A549 (cell line): ENCODE measurements at regions not wholly inside any gene's neighbourhood (a gene's known extent, or its start where the extent isn't known, plus 50 kb on each side); places are given as distances from the start of the nearest gene placed in this dataset.

Source experiments
- ATAC-seq, 2 experiments: fragments of 200-7000 bp in 1 of 2; fragments of >200 bp in 1 of 2; cut with Nextera tagmentation in 1 of 2; cut with Tn5 transposase in 1 of 2; 3 replicates each; pipeline versions ENCODE4 v1.8.0 to v1.9.1; 2018 to 2020; ENCODE audit warnings: mild to moderate bottlenecking in 1 of 2, moderate library complexity in 1 of 2
- CTCF ChIA-PET: fragments of 300-600 bp; sonication (Branson Sonifier 250); formaldehyde crosslinking; extraction: SDS; loops from one replicate; lab custom pipeline; 2021; ENCODE audit warnings: antibody characterized with exemption, inconsistent platforms; lab: Yijun Ruan, JAX
- POLR2A ChIA-PET: fragments of 350-600 bp; formaldehyde crosslinking; extraction: SDS; loops from one replicate; lab custom pipeline; 2021; ENCODE audit warnings: antibody characterized with exemption, inconsistent platforms; lab: Yijun Ruan, JAX
- DNase-seq, 2 experiments: peaks; one replicate each; pipeline versions ENCODE4 v3.0.0 to v3.0.0-alpha.2; 2011 to 2016; ENCODE audit warnings: low read depth in 1 of 2, low spot score in 1 of 2
- FAIRE-seq: peaks from 2 replicates; lab custom pipeline; 2011; peaks lifted over from hg19 to GRCh38; lab: Jason Lieb, UNC
- H3K27ac ChIP-seq, 2 experiments: fragments of >200 bp; sonication (Bioruptor Twin); formaldehyde crosslinking; 3 replicates each; pipeline ENCODE4 v1.5.1; 2016 to 2017
- H3K4me1 ChIP-seq: fragments of >200 bp; sonication (Bioruptor Twin); formaldehyde crosslinking; 3 replicates; pipeline ENCODE4 v1.6.1; 2016
- H3K4me2 ChIP-seq: fragments of >200 bp; sonication (Bioruptor Twin); formaldehyde crosslinking; 3 replicates; pipeline ENCODE4 v1.6.1; 2016
- H3K4me3 ChIP-seq: fragments of >200 bp; sonication (Bioruptor Twin); formaldehyde crosslinking; 3 replicates; pipeline ENCODE4 v1.5.1; 2016
- H3K9me3 ChIP-seq: fragments of >200 bp; sonication (Bioruptor Twin); formaldehyde crosslinking; 3 replicates; pipeline ENCODE4 v1.6.1; 2016
- BHLHE40 ChIP-seq: IDR thresholded peaks from 2 replicates; pipeline ENCODE4 v1.6.1; 2012; ENCODE audit warnings: low read depth, low read length, inconsistent platforms
- CHD4 ChIP-seq: fragments of 200-600 bp; sonication (generic); IDR thresholded peaks from 2 replicates; pipeline ENCODE4 v1.6.1; 2016; ENCODE audit warnings: antibody characterized with exemption, mild to moderate bottlenecking, borderline replicate concordance
- FOSL2 ChIP-seq, 2 experiments: fragments of 450-650 bp in 1 of 2; fragments of >200 bp in 1 of 2; sonication (Bioruptor Twin) in 1 of 2; formaldehyde crosslinking; IDR thresholded peaks; 2 replicates each; pipeline versions ENCODE4 v1.5.0 to v1.6.1; 2016 to 2020; ENCODE audit warnings: mild to moderate bottlenecking in 1 of 2, moderate library complexity in 1 of 2
- FOXS1 ChIP-seq: fragments of 250-450 bp; sonication (Bioruptor Pico); IDR thresholded peaks from 2 replicates; pipeline ENCODE4 v1.5.0; 2020; ENCODE audit warnings: mild to moderate bottlenecking, moderate library complexity
- HEYL ChIP-seq: fragments of 250-450 bp; sonication (Bioruptor Pico); IDR thresholded peaks from 2 replicates; pipeline ENCODE4 v1.8.0; 2021; ENCODE audit warnings: mild to moderate bottlenecking, moderate library complexity
- JUN ChIP-seq, 2 experiments: fragments of >200 bp; sonication (Bioruptor Twin); formaldehyde crosslinking; IDR thresholded peaks; 2 replicates in 1 of 2; 3 replicates in 1 of 2; pipeline ENCODE4 v1.6.1; 2016 to 2017
- JUNB ChIP-seq: fragments of >200 bp; sonication (Bioruptor Twin); formaldehyde crosslinking; IDR thresholded peaks from 2 replicates; pipeline ENCODE4 v1.6.1; 2016
- MAFK ChIP-seq: fragments of 450-650 bp; IDR thresholded peaks from 2 replicates; pipeline ENCODE4 v1.6.1; 2014; ENCODE audit not compliant: partially characterized antibody
- MAZ ChIP-seq: fragments of 150-350 bp; IDR thresholded peaks from 2 replicates; pipeline ENCODE4 v1.6.1; 2014; ENCODE audit warnings: antibody characterized with exemption, low read depth, low read length, borderline replicate concordance
- MYC ChIP-seq: IDR thresholded peaks from 2 replicates; pipeline ENCODE4 v1.6.1; 2012; ENCODE audit warnings: mild to moderate bottlenecking, inconsistent platforms, low read length, improper control_type of control experiment, borderline replicate concordance
- POLR2AphosphoS2 ChIP-seq: conservative IDR thresholded peaks from 2 replicates; pipeline ENCODE4 v1.6.1; 2012; ENCODE audit warnings: low read length, improper control_type of control experiment, inconsistent platforms
- RAD21 ChIP-seq, 2 experiments: fragments of >200 bp in 1 of 2; sonication (Bioruptor Twin) in 1 of 2; formaldehyde crosslinking in 1 of 2; IDR thresholded peaks in 1 of 2; conservative IDR thresholded peaks in 1 of 2; 2 replicates in 1 of 2; 3 replicates in 1 of 2; pipeline ENCODE4 v1.6.1; 2012 to 2018; ENCODE audit warnings: inconsistent platforms in 1 of 2
- RARB ChIP-seq: fragments of 250-450 bp; sonication (Bioruptor Pico); IDR thresholded peaks from 2 replicates; pipeline ENCODE4 v1.8.0; 2021; ENCODE audit warnings: mild to moderate bottlenecking, moderate library complexity
- RNF2 ChIP-seq: fragments of 200-600 bp; sonication (generic); IDR thresholded peaks from 2 replicates; pipeline ENCODE4 v1.6.1; 2016; ENCODE audit warnings: low read depth, mild to moderate bottlenecking, antibody characterized with exemption, moderate library complexity, borderline replicate concordance
- SMC3 ChIP-seq: fragments of >200 bp; sonication (Bioruptor Twin); formaldehyde crosslinking; IDR thresholded peaks from 3 replicates; pipeline ENCODE4 v1.6.1; 2018; ENCODE audit warnings: inconsistent platforms
- WGBS: methylation state at CpG from one replicate; pipeline ENCODE4 v1.1.6; 2017; ENCODE audit errors: missing lambda C conversion rate; 5-methylcytosine and 5-hydroxymethylcytosine counted together
- TF ChIP-seq, protein P1 (sequence below): IDR thresholded peaks from 2 replicates; pipeline ENCODE4 v1.6.1; 2012
- TF ChIP-seq, protein P2 (sequence below): IDR thresholded peaks from 2 replicates; pipeline ENCODE4 v1.6.1; 2012
- TF ChIP-seq, protein P3 (sequence below): fragments of 200-600 bp; sonication (generic); IDR thresholded peaks from 2 replicates; pipeline ENCODE4 v1.6.1; 2016; ENCODE audit warnings: antibody characterized with exemption, mild to moderate bottlenecking, moderate library complexity
- TF ChIP-seq, protein P4 (sequence below): fragments of 250-450 bp; sonication (Bioruptor Pico); IDR thresholded peaks from 2 replicates; pipeline ENCODE4 v1.5.0; 2020; ENCODE audit warnings: low read depth, mild to moderate bottlenecking, moderate library complexity

DNA sequence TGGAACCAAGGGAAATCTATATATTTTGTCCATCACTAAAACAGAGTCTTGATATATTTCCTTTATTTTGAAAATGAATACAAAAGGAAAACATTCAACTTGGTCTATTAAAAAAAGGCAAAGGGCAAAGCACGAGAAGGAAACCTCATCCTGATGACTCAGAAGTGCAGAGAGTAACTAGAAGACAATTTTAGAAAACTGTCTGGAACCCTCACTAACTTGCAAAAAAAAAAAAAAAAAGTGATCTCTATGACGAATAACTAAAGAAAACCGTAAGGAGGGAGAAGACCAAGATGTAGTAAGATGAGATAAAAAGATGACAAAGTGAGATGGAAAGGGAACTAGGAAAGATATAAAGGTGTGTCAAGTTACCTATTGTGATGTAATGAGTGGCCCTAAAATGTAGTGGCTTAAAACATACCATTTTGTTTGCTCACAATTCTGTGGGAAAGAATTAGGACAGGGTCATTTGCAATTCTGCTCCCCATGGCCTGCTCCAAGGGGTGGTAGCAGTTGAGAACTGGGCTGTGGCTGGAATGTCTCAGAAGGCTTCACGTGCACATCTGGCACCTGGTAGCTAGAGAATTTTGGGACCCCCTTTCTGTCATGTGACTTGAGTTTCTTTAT, 303.0 kb downstream of the DYSF start:
- no peak for TF ChIP-seq FOXS1
- POLR2A ChIA-PET: no interaction called here
- Histone ChIP-seq H3K4me1 (peaks cover 5% of the 10 kb centered on the region; the same call in 1 of the 3 replicates), H3K4me3 (no peak overlapping the region), H3K27ac (no peak overlapping the region), H3K4me2 (peak overlapping the region; percentile 3; the same call in 1 of the 3 replicates), H3K9me3 (peaks cover 7% of the 10 kb centered on the region; the same call in 2 of the 3 replicates)
- DNase-seq: no peak
- ATAC-seq: no peak
- CTCF ChIA-PET: no interaction called here
- 45% methylated on average over 4 of the region's 4 CpGs for WGBS
- FAIRE-seq: no peak

DNA sequence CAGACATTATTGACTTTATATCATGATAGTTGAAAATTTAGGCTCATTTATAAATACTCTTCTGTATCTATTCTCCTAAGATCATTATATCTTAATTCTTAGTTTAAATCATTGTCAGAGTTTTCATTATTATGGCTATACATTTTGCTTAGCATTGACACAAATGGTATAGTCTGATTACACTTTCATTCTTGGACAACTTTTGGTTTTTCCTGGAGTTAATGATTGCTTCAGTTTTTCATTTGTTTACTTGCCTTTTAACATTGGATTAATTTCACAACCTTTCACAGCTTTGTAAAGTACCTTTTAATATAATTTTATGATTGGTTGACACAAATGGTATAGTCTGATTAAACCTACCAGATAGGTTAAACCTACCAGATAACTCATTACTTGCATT, 298.2 kb downstream of the DYSF start:
- ChIA-PET CTCF (no interaction called here), POLR2A (no interaction called here)
- Histone ChIP-seq H3K9me3 (peaks cover 14% of the 10 kb centered on the region; the same call in 2 of the 3 replicates), H3K4me3 (no peak overlapping the region), H3K4me2 (no peak overlapping the region), H3K27ac (no peak overlapping the region), H3K4me1 (peaks cover 39% of the 10 kb centered on the region)
- ATAC-seq (no peak), DNase-seq (no peak), FAIRE-seq (no peak)
- no peak for TF ChIP-seq FOSL2 (IDR thresholded peaks at IDR 0.05)
- no peak for TF ChIP-seq FOSL2 (CRISPR knock-in tag; IDR thresholded peaks at IDR 0.05)
- no peak for TF ChIP-seq FOXS1

DNA sequence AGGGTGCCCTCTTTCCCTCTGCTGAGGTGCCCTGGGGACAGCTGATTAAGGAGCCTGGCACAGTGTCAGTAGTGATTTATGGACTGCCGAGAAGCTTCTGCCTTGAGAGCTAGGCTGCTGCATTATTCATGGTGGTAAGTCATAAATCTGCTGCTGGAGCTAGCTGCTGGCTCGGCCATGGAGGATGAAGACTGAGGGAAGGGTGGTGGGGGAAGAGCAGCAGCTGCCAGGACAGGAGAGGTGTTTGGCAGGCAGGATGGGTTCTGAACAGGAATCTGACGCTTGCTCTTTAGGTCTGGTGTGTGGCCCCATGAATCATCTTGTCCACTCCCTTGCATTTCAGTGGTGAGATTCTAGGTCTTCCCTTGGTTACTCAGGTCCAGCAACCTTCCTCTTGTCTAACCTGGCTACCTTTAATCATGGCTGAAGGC, 296.3 kb downstream of the DYSF start:
- H3K27ac ChIP-seq: peak overlapping the region in 1 of 2 experiments; percentile 76; a peak in 3 of 6 replicates
- DNase-seq: no peak
- FAIRE-seq: no peak
- peak; percentile 25 to 62; a peak in 4 of 6 replicates for ATAC-seq
- H3K9me3 ChIP-seq: peaks cover 14% of the 10 kb centered on the region; the same call in 2 of the 3 replicates
- ChIA-PET POLR2A (no interaction called here), CTCF (interaction anchor here (1.2 kb wide), 1 partner anchor 29 kb away, joined by 6 read pairs; no protein-coding TSS in a partner anchor)
- H3K4me1 ChIP-seq: peaks cover 37% of the 10 kb centered on the region
- TF ChIP-seq RARB (CRISPR knock-in tag) (no peak), RAD21 (conservative IDR thresholded peaks at IDR 0.05 in 1 of 2, IDR thresholded peaks at IDR 0.05 in 1 of 2) (no peak), MAZ (no peak)
- no peak overlapping the region for H3K4me3 ChIP-seq
- WGBS: 49% methylated on average over 3 of the region's 3 CpGs
- H3K4me2 ChIP-seq: peak overlapping the region; percentile 11; the same call in 1 of the 3 replicates

DNA sequence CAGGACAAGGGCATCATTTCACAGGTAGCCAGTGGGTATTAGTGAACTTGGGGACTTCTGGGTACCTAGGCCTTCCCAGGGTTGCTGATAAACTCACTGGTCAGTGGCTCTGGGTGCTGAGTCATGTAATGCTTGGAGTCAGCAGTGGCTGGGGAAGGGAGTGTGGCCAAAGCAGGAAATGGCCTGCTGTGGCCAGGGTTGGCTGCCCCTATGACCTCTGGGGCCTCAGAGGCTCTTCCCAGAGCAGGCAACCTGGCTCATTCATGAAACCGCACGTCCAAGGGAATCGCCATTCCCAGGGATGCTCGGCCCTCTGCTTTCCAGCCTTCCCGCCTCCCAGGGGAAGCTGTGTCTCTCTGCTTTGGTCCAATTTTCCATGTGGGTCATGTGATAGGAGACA, 294.9 kb downstream of the DYSF start:
- peak in 1 of 2 experiments; percentile 25; a peak in 1 of 6 replicates for ATAC-seq
- no peak for FAIRE-seq
- ChIA-PET CTCF (interaction anchor here (1.0 to 2.7 kb wide), 2 partner anchors 31 to 50 kb away, joined by 3 to 8 read pairs; no protein-coding TSS in a partner anchor), POLR2A (no interaction called here)
- TF ChIP-seq, protein P1, sequence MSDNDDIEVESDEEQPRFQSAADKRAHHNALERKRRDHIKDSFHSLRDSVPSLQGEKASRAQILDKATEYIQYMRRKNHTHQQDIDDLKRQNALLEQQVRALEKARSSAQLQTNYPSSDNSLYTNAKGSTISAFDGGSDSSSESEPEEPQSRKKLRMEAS: peak; percentile 15; the same call in 1 of the 2 replicates
- TF ChIP-seq SMC3 (no peak), MAFK (peak; percentile 65), JUNB (no peak)
- TF ChIP-seq, protein P2, sequence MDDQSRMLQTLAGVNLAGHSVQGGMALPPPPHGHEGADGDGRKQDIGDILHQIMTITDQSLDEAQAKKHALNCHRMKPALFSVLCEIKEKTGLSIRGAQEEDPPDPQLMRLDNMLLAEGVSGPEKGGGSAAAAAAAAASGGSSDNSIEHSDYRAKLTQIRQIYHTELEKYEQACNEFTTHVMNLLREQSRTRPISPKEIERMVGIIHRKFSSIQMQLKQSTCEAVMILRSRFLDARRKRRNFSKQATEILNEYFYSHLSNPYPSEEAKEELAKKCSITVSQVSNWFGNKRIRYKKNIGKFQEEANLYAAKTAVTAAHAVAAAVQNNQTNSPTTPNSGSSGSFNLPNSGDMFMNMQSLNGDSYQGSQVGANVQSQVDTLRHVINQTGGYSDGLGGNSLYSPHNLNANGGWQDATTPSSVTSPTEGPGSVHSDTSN: no peak
- Histone ChIP-seq H3K4me1 (peaks cover 51% of the 10 kb centered on the region), H3K4me2 (no peak overlapping the region), H3K9me3 (peaks cover 20% of the 10 kb centered on the region), H3K4me3 (no peak overlapping the region), H3K27ac (peak overlapping the region; percentile 46 to 76; a peak in 5 of 6 replicates)
- DNase-seq: peak in 1 of 2 experiments; percentile 41
- 90% methylated on average over 5 of the region's 5 CpGs for WGBS

DNA sequence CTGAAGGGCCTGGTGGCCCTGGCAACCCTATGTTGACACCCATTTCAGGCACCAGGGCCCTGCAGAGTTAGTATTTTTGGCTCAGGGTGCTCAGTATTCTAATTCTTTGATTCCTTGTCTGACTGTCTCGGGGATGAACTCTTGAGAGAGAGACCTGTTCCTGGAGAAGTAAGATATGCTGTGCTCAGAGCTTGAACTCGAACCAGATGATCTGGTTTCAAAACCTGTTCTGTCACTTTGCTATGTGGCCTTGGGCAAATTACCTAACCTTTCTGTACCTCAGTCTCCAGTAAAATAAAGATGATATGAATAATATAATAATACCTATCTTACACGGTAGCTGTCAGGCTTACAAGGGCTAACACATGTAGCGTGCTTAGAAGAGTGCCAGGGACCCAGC, 294.2 kb downstream of the DYSF start:
- WGBS: 93% methylated on average over 4 of the region's 4 CpGs
- ChIA-PET POLR2A (no interaction called here), CTCF (interaction anchor here (1.0 to 2.7 kb wide), 2 partner anchors 31 to 50 kb away, joined by 3 to 8 read pairs; no protein-coding TSS in a partner anchor)
- Histone ChIP-seq H3K27ac (peak overlapping the region; percentile 46 to 76), H3K4me2 (no peak overlapping the region), H3K4me1 (peaks cover 57% of the 10 kb centered on the region), H3K9me3 (peaks cover 22% of the 10 kb centered on the region), H3K4me3 (no peak overlapping the region)
- DNase-seq (no peak), ATAC-seq (no peak), FAIRE-seq (no peak)
- TF ChIP-seq BHLHE40 (no peak), CHD4 (no peak), HEYL (no peak), POLR2AphosphoS2 (no peak), JUN (IDR thresholded peaks at IDR 0.05) (no peak), RNF2 (no peak), MYC (no peak), MAZ (no peak)
- TF ChIP-seq, protein P3, sequence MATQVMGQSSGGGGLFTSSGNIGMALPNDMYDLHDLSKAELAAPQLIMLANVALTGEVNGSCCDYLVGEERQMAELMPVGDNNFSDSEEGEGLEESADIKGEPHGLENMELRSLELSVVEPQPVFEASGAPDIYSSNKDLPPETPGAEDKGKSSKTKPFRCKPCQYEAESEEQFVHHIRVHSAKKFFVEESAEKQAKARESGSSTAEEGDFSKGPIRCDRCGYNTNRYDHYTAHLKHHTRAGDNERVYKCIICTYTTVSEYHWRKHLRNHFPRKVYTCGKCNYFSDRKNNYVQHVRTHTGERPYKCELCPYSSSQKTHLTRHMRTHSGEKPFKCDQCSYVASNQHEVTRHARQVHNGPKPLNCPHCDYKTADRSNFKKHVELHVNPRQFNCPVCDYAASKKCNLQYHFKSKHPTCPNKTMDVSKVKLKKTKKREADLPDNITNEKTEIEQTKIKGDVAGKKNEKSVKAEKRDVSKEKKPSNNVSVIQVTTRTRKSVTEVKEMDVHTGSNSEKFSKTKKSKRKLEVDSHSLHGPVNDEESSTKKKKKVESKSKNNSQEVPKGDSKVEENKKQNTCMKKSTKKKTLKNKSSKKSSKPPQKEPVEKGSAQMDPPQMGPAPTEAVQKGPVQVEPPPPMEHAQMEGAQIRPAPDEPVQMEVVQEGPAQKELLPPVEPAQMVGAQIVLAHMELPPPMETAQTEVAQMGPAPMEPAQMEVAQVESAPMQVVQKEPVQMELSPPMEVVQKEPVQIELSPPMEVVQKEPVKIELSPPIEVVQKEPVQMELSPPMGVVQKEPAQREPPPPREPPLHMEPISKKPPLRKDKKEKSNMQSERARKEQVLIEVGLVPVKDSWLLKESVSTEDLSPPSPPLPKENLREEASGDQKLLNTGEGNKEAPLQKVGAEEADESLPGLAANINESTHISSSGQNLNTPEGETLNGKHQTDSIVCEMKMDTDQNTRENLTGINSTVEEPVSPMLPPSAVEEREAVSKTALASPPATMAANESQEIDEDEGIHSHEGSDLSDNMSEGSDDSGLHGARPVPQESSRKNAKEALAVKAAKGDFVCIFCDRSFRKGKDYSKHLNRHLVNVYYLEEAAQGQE: no peak
- TF ChIP-seq, protein P4, sequence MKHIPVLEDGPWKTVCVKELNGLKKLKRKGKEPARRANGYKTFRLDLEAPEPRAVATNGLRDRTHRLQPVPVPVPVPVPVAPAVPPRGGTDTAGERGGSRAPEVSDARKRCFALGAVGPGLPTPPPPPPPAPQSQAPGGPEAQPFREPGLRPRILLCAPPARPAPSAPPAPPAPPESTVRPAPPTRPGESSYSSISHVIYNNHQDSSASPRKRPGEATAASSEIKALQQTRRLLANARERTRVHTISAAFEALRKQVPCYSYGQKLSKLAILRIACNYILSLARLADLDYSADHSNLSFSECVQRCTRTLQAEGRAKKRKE (CRISPR knock-in tag): no peak
- TF ChIP-seq, protein P1: no peak
